ENCODE measurements at regions not wholly inside any gene's neighbourhood (a gene's known extent, or its start where the extent isn't known, plus 50 kb on each side); places are given as distances from the start of the nearest gene placed in this dataset.

GRCh38 chr13:78779608-78780007 lies 120.7 kb upstream of the OBI1 start:
- no peak for TF ChIP-seq ADNP (CRISPR knock-in tag; IDR thresholded peaks at IDR 0.05)
- no peak for TF ChIP-seq TP53 (CRISPR knock-in tag; conservative IDR thresholded peaks at IDR 0.05)
- TF ChIP-seq NR1H2 (CRISPR knock-in tag; IDR thresholded peaks at IDR 0.05; ENCODE audit: borderline replicate concordance, low read depth), result no peak
- TF ChIP-seq, protein P1, sequence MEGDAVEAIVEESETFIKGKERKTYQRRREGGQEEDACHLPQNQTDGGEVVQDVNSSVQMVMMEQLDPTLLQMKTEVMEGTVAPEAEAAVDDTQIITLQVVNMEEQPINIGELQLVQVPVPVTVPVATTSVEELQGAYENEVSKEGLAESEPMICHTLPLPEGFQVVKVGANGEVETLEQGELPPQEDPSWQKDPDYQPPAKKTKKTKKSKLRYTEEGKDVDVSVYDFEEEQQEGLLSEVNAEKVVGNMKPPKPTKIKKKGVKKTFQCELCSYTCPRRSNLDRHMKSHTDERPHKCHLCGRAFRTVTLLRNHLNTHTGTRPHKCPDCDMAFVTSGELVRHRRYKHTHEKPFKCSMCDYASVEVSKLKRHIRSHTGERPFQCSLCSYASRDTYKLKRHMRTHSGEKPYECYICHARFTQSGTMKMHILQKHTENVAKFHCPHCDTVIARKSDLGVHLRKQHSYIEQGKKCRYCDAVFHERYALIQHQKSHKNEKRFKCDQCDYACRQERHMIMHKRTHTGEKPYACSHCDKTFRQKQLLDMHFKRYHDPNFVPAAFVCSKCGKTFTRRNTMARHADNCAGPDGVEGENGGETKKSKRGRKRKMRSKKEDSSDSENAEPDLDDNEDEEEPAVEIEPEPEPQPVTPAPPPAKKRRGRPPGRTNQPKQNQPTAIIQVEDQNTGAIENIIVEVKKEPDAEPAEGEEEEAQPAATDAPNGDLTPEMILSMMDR (CRISPR knock-in tag; IDR thresholded peaks at IDR 0.05), result no peak
- TF ChIP-seq ATF1 (CRISPR knock-in tag; IDR thresholded peaks at IDR 0.05), result no peak
- TF ChIP-seq, protein P2, sequence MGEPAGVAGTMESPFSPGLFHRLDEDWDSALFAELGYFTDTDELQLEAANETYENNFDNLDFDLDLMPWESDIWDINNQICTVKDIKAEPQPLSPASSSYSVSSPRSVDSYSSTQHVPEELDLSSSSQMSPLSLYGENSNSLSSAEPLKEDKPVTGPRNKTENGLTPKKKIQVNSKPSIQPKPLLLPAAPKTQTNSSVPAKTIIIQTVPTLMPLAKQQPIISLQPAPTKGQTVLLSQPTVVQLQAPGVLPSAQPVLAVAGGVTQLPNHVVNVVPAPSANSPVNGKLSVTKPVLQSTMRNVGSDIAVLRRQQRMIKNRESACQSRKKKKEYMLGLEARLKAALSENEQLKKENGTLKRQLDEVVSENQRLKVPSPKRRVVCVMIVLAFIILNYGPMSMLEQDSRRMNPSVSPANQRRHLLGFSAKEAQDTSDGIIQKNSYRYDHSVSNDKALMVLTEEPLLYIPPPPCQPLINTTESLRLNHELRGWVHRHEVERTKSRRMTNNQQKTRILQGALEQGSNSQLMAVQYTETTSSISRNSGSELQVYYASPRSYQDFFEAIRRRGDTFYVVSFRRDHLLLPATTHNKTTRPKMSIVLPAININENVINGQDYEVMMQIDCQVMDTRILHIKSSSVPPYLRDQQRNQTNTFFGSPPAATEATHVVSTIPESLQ (CRISPR knock-in tag; conservative IDR thresholded peaks at IDR 0.05), result no peak
- no peak for TF ChIP-seq TGIF2 (CRISPR knock-in tag; IDR thresholded peaks at IDR 0.05)
- no peak for TF ChIP-seq EP300 (IDR thresholded peaks at IDR 0.05; ENCODE audit: low read depth in 2 of 2, low read length in 2 of 2)
- no peak for TF ChIP-seq EP300 (CRISPR knock-in tag; IDR thresholded peaks at IDR 0.05; ENCODE audit: borderline replicate concordance)
- no peak for TF ChIP-seq ZSCAN29 (CRISPR knock-in tag; conservative IDR thresholded peaks at IDR 0.05)
- TF ChIP-seq ZKSCAN1 (IDR thresholded peaks at IDR 0.05; ENCODE audit: low read length), result no peak
